HepG2 (cell line): ENCODE measurements at regions not wholly inside any gene's neighbourhood (a gene's known extent, or its start where the extent isn't known, plus 50 kb on each side); places are given as distances from the start of the nearest gene placed in this dataset.

Experiments used
- ATAC-seq: fragments of 200-7000 bp; cut with Tn5 transposase; 3 replicates; pipeline ENCODE4 v1.9.1; 2020; ENCODE audit warnings: mild to moderate bottlenecking, moderate library complexity
- BruUV-seq: library from RNA; stranded (reverse); fragments of 400-500 nt; replicated peaks from 2 replicates; lab custom pipeline; 2021; lab: Mats Ljungman, UMichigan
- CTCF ChIA-PET: fragments of 300-600 bp; formaldehyde crosslinking; extraction: SDS; loops from one replicate; lab custom pipeline; 2021; ENCODE audit warnings: low total read pairs, inconsistent platforms, low intra/inter-chr PET ratio; lab: Yijun Ruan, JAX
- POLR2A ChIA-PET: fragments of 350-600 bp; sonication (Branson Sonifier 250); formaldehyde crosslinking; loops from one replicate; lab custom pipeline; 2020; ENCODE audit warnings: antibody characterized with exemption, inconsistent platforms; lab: Yijun Ruan, JAX
- DNase-seq: peaks from one replicate; pipeline ENCODE4 v3.0.0-alpha.2; 2015; ENCODE audit warnings: low spot score
- FAIRE-seq: peaks from 3 replicates; lab custom pipeline; 2011; peaks lifted over from hg19 to GRCh38; lab: Jason Lieb, UNC
- H2AFZ ChIP-seq: one replicate; pipeline ENCODE4 v1.6.1; 2011; ENCODE audit warnings: low read length, inconsistent platforms
- H3K27ac ChIP-seq: fragments of 300-600 bp; 3 replicates; pipeline ENCODE4 v1.8.0; 2011; ENCODE audit warnings: mixed run types, mild to moderate bottlenecking, mixed read lengths, low read length, inconsistent platforms; ENCODE audit not compliant: insufficient read depth; ENCODE audit errors: extremely low read length
- H3K27me3 ChIP-seq, 2 experiments: fragments of 200-600 bp in 1 of 2; 2 replicates in 1 of 2; 3 replicates in 1 of 2; pipeline versions ENCODE4 v1.6.0 to v1.8.0; 2011; ENCODE audit warnings: low read length in 2 of 2, mild to moderate bottlenecking in 2 of 2, moderate library complexity in 2 of 2, inconsistent platforms in 1 of 2; ENCODE audit not compliant: insufficient read depth in 2 of 2, control insufficient read depth in 1 of 2
- H3K36me3 ChIP-seq, 2 experiments: fragments of 200-600 bp in 1 of 2; replicated peaks in 1 of 2; 2 replicates in 1 of 2; 3 replicates in 1 of 2; pipeline versions ENCODE4 v1.5.1 to v1.8.0; 2011; ENCODE audit warnings: low read length in 2 of 2, inconsistent platforms in 1 of 2; ENCODE audit not compliant: insufficient read depth in 2 of 2, control insufficient read depth in 1 of 2
- H3K4me1 ChIP-seq: 2 replicates; pipeline ENCODE4 v1.5.1; 2012; ENCODE audit warnings: low read length, inconsistent platforms; ENCODE audit not compliant: insufficient read depth
- H3K4me2 ChIP-seq: 2 replicates; pipeline ENCODE4 v1.6.0; 2011; ENCODE audit warnings: low read depth, low read length, inconsistent platforms
- H3K4me3 ChIP-seq, 3 experiments: fragments of 200-600 bp in 1 of 3; sonication (generic), shearing (Covaris generic) in 1 of 3; replicated peaks in 1 of 3; 2 replicates each; pipeline ENCODE4 v1.5.1; 2011 to 2016; ENCODE audit warnings: low read length in 3 of 3, inconsistent platforms in 2 of 3, low read depth in 2 of 3, mild to moderate bottlenecking in 2 of 3, control low read depth in 1 of 3, mixed read lengths in 1 of 3; ENCODE audit not compliant: insufficient read depth in 1 of 3
- H3K79me2 ChIP-seq: one replicate; pipeline ENCODE4 v1.6.1; 2011; ENCODE audit warnings: low read length, inconsistent platforms; ENCODE audit not compliant: insufficient read depth
- H3K9ac ChIP-seq: 2 replicates; pipeline ENCODE4 v1.6.0; 2011; ENCODE audit warnings: mild to moderate bottlenecking, low read depth, low read length, inconsistent platforms; ENCODE audit not compliant: insufficient read depth
- H3K9me3 ChIP-seq: 2 replicates; pipeline ENCODE4 v1.5.1; 2012; ENCODE audit warnings: mild to moderate bottlenecking, low read length
- H4K20me1 ChIP-seq: 2 replicates; pipeline ENCODE4 v1.6.0; 2011; ENCODE audit warnings: inconsistent platforms, mild to moderate bottlenecking, low read length, moderate library complexity; ENCODE audit not compliant: insufficient read depth
- CBX2 ChIP-seq, 2 experiments: fragments of 200-600 bp in 1 of 2; sonication (generic); formaldehyde crosslinking in 1 of 2; IDR thresholded peaks; 2 replicates each; pipeline versions ENCODE4 v1.7.0 to v1.8.1; 2018 to 2022; ENCODE audit warnings: low read depth in 2 of 2, low read length in 1 of 2, mild to moderate bottlenecking in 1 of 2, missing genetic modification reagents in 1 of 2
- HNRNPLL ChIP-seq: fragments of 200-400 bp; formaldehyde crosslinking; IDR thresholded peaks from 2 replicates; pipeline ENCODE4 v1.6.1; 2017; ENCODE audit warnings: mild to moderate bottlenecking, low read depth, low read length; ENCODE audit not compliant: poor library complexity, severe bottlenecking
- JUNB ChIP-seq: sonication (generic); formaldehyde crosslinking; IDR thresholded peaks from 2 replicates; pipeline ENCODE4 v1.8.0; 2022; ENCODE audit warnings: missing genetic modification reagents, mild to moderate bottlenecking, borderline replicate concordance
- KLF13 ChIP-seq: sonication (generic); formaldehyde crosslinking; IDR thresholded peaks from 2 replicates; pipeline ENCODE4 v1.4.0; 2020; ENCODE audit warnings: mild to moderate bottlenecking, missing genetic modification reagents
- KLF6 ChIP-seq: IDR thresholded peaks from 2 replicates; pipeline ENCODE4 v1.8.0; 2016; ENCODE audit warnings: missing biosample characterization, missing genetic modification reagents
- KMT2A ChIP-seq: sonication (generic); formaldehyde crosslinking; IDR thresholded peaks from 2 replicates; pipeline ENCODE4 v1.4.0; 2020; ENCODE audit warnings: missing genetic modification reagents
- SRSF1 ChIP-seq: fragments of 200-400 bp; formaldehyde crosslinking; optimal IDR thresholded peaks from 2 replicates; pipeline ENCODE3; 2017; ENCODE audit warnings: mild to moderate bottlenecking, low read depth, low read length, moderate library complexity
- STAG1 ChIP-seq: sonication (generic); formaldehyde crosslinking; IDR thresholded peaks from 2 replicates; pipeline ENCODE4 v1.4.0; 2020; ENCODE audit warnings: missing genetic modification reagents
- SYNCRIP ChIP-seq: fragments of 200-400 bp; formaldehyde crosslinking; IDR thresholded peaks from 2 replicates; pipeline ENCODE4 v1.6.1; 2018; ENCODE audit warnings: mild to moderate bottlenecking, low read depth, low read length; ENCODE audit not compliant: insufficient read depth
- TCF12 ChIP-seq, 2 experiments: fragments of 450-650 bp in 1 of 2; sonication (generic) in 1 of 2; formaldehyde crosslinking in 1 of 2; IDR thresholded peaks; 2 replicates each; pipeline versions ENCODE4 v1.6.1 to v1.8.0; 2017 to 2022; ENCODE audit warnings: antibody characterized with exemption in 1 of 2, mild to moderate bottlenecking in 1 of 2, missing genetic modification reagents in 1 of 2, moderate library complexity in 1 of 2
- TCF7 ChIP-seq: sonication (generic); IDR thresholded peaks from 2 replicates; pipeline ENCODE4 v1.6.1; 2016; ENCODE audit warnings: antibody characterized with exemption, low read depth
- ZFX ChIP-seq: sonication (generic); formaldehyde crosslinking; IDR thresholded peaks from 2 replicates; pipeline ENCODE4 v1.4.0; 2020; ENCODE audit warnings: mild to moderate bottlenecking, low read depth, missing genetic modification reagents, moderate library complexity
- ZNF34 ChIP-seq: sonication (generic); formaldehyde crosslinking; IDR thresholded peaks from 2 replicates; pipeline ENCODE4 v1.4.0; 2020; ENCODE audit warnings: mild to moderate bottlenecking, missing genetic modification reagents, borderline replicate concordance
- ZNF484 ChIP-seq: sonication (generic); formaldehyde crosslinking; IDR thresholded peaks from 2 replicates; pipeline ENCODE4 v1.5.1; 2020; ENCODE audit warnings: mild to moderate bottlenecking, low read depth, missing genetic modification reagents, borderline replicate concordance
- ZNF547 ChIP-seq: sonication (generic); formaldehyde crosslinking; IDR thresholded peaks from 2 replicates; pipeline ENCODE4 v1.5.1; 2020; ENCODE audit warnings: mild to moderate bottlenecking, missing genetic modification reagents
- ZNF615 ChIP-seq: sonication (generic); formaldehyde crosslinking; IDR thresholded peaks from 2 replicates; pipeline ENCODE4 v1.5.0; 2020; ENCODE audit warnings: mild to moderate bottlenecking, missing genetic modification reagents, borderline replicate concordance
- WGBS: methylation state at CpG from one replicate; pipeline ENCODE4 v1.1.6; 2017; ENCODE audit warnings: low lambda C conversion rate; 5-methylcytosine and 5-hydroxymethylcytosine counted together
- in situ Hi-C: cut with HindIII; loops from 2 replicates; pipeline ENCODE4 v1.10.0; 2017; ENCODE audit warnings: low pct_unique_long_range_greater_than_20kb; ENCODE audit not compliant: extremely low pct_ligation_motif_present
- intact Hi-C: fragments of 100-400 bp; cut with micrococcal nuclease; formaldehyde crosslinking; loops from one replicate; pipeline ENCODE4 v1.10.0; 2022; ENCODE audit not compliant: unreplicated experiment
- TF ChIP-seq, protein P1 (sequence below): sonication (generic); formaldehyde crosslinking; conservative IDR thresholded peaks from 2 replicates; pipeline ENCODE4 v1.8.1; 2023; ENCODE audit warnings: missing genetic modification reagents
- TF ChIP-seq, protein P2 (sequence below): sonication (generic); formaldehyde crosslinking; IDR thresholded peaks from 2 replicates; pipeline ENCODE4 v1.4.0; 2020; ENCODE audit warnings: missing genetic modification reagents

DNA sequence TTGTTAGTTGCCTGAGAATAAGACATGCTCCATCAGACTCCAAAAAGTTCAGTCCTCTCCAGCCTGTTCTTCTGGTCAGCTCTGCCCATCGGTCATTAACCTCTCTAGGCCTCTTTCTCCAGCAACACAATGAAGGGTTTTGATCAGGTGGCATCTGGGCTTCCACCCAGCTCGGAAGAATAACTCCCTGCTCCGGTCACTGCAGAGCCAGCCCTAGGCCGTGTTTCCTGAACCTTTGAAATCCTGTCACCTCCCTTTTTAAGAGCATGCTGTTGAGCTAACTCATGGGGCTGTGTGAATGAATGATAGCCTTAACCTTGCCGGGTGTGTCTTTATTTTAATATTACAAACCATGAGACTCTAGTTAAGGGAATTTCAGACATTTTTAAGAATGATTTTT is 117.1 kb downstream of the GXYLT1 start (continued):
- no peak for TF ChIP-seq KLF13
- TF ChIP-seq, all 625 proteins: peak for 0

- 0 out of 2 replicates have a peak overlapping the region, but pooled peaks have one; percentile 81 for H3K4me2 ChIP-seq
- H3K9ac ChIP-seq: no peak overlapping the region
- no peak overlapping the region for H3K4me3 ChIP-seq
- no peaks in the 10 kb centered on the region for H3K79me2 ChIP-seq
- intact Hi-C loops (loop anchor here (1.0 to 10.0 kb wide), 3 partner anchors 100 to 760 kb away; no protein-coding TSS in a partner anchor), in situ Hi-C loops (loop anchor here (5.0 to 25.0 kb wide), 2 partner anchors 747 to 1087 kb away; no protein-coding TSS in a partner anchor)
- POLR2A ChIA-PET: no interaction called here
- BruUV-seq: no TSS peak
- 3% methylated on average over 3 of the region's 3 CpGs for WGBS
- H3K36me3 ChIP-seq: no peaks in the 10 kb centered on the region
- FAIRE-seq: no peak
- DNase-seq: no peak
- no peaks in the 10 kb centered on the region for H3K9me3 ChIP-seq
- TF ChIP-seq, protein P1, sequence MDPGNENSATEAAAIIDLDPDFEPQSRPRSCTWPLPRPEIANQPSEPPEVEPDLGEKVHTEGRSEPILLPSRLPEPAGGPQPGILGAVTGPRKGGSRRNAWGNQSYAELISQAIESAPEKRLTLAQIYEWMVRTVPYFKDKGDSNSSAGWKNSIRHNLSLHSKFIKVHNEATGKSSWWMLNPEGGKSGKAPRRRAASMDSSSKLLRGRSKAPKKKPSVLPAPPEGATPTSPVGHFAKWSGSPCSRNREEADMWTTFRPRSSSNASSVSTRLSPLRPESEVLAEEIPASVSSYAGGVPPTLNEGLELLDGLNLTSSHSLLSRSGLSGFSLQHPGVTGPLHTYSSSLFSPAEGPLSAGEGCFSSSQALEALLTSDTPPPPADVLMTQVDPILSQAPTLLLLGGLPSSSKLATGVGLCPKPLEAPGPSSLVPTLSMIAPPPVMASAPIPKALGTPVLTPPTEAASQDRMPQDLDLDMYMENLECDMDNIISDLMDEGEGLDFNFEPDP (CRISPR knock-in tag): no peak
- TF ChIP-seq HNRNPLL: no peak
- no peak for TF ChIP-seq ZNF34 (CRISPR knock-in tag)
- no peak for TF ChIP-seq SRSF1
- no peak for TF ChIP-seq ZNF547 (CRISPR knock-in tag)
- TF ChIP-seq ZFX (CRISPR knock-in tag): no peak
- TF ChIP-seq TCF12 (IDR thresholded peaks at IDR 0.05): no peak
- no peak for TF ChIP-seq TCF12 (CRISPR knock-in tag; IDR thresholded peaks at IDR 0.05)
- no peak for TF ChIP-seq KLF6
- no peak for TF ChIP-seq SYNCRIP
- TF ChIP-seq KMT2A (CRISPR knock-in tag): no peak
- TF ChIP-seq, protein P2, sequence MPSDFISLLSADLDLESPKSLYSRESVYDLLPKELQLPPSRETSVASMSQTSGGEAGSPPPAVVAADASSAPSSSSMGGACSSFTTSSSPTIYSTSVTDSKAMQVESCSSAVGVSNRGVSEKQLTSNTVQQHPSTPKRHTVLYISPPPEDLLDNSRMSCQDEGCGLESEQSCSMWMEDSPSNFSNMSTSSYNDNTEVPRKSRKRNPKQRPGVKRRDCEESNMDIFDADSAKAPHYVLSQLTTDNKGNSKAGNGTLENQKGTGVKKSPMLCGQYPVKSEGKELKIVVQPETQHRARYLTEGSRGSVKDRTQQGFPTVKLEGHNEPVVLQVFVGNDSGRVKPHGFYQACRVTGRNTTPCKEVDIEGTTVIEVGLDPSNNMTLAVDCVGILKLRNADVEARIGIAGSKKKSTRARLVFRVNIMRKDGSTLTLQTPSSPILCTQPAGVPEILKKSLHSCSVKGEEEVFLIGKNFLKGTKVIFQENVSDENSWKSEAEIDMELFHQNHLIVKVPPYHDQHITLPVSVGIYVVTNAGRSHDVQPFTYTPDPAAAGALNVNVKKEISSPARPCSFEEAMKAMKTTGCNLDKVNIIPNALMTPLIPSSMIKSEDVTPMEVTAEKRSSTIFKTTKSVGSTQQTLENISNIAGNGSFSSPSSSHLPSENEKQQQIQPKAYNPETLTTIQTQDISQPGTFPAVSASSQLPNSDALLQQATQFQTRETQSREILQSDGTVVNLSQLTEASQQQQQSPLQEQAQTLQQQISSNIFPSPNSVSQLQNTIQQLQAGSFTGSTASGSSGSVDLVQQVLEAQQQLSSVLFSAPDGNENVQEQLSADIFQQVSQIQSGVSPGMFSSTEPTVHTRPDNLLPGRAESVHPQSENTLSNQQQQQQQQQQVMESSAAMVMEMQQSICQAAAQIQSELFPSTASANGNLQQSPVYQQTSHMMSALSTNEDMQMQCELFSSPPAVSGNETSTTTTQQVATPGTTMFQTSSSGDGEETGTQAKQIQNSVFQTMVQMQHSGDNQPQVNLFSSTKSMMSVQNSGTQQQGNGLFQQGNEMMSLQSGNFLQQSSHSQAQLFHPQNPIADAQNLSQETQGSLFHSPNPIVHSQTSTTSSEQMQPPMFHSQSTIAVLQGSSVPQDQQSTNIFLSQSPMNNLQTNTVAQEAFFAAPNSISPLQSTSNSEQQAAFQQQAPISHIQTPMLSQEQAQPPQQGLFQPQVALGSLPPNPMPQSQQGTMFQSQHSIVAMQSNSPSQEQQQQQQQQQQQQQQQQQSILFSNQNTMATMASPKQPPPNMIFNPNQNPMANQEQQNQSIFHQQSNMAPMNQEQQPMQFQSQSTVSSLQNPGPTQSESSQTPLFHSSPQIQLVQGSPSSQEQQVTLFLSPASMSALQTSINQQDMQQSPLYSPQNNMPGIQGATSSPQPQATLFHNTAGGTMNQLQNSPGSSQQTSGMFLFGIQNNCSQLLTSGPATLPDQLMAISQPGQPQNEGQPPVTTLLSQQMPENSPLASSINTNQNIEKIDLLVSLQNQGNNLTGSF (CRISPR knock-in tag): no peak
- no peak for TF ChIP-seq STAG1
- no peak for TF ChIP-seq CBX2 (IDR thresholded peaks at IDR 0.05; ENCODE audit: low read depth, low read length)
- no peak for TF ChIP-seq CBX2 (CRISPR knock-in tag; IDR thresholded peaks at IDR 0.05; ENCODE audit: low read depth)
- TF ChIP-seq JUNB (CRISPR knock-in tag): no peak
- no peak for TF ChIP-seq ZNF484
- no peak for TF ChIP-seq TCF7
- no peak for TF ChIP-seq ZNF615 (CRISPR knock-in tag)
- CTCF ChIA-PET: interaction anchor here (1.1 to 2.0 kb wide), 3 partner anchors 339 to 1078 kb away, joined by 3 to 22 read pairs (median 5); no protein-coding TSS in a partner anchor
- no peaks in the 10 kb centered on the region for H3K4me1 ChIP-seq
- H2AFZ ChIP-seq: no peak overlapping the region
- H4K20me1 ChIP-seq: no peaks in the 10 kb centered on the region
- no peak for ATAC-seq
- no peak overlapping the region for H3K27ac ChIP-seq
- peaks cover 0 to 5% of the 10 kb centered on the region in 2 experiments; a peak in 1 of 5 replicates for H3K27me3 ChIP-seq
These were observed 120.2 kb downstream of the GXYLT1 start for GRCh38 chr12:42024495-42024830.
